Sigmoid colon (tissue), 4 donors: ENCODE measurements at regions not wholly inside any gene's neighbourhood (a gene's known extent, or its start where the extent isn't known, plus 50 kb on each side); places are given as distances from the start of the nearest gene placed in this dataset.

Experiments used
- EP300 ChIP-seq, 4 donors: sonication (generic); formaldehyde crosslinking; IDR thresholded peaks; one replicate each; pipeline ENCODE4 v1.6.1; 2017; ENCODE audit warnings: antibody characterized with exemption in 4 of 4
- POLR2A ChIP-seq, 2 donors: fragments of 450-650 bp; IDR thresholded peaks; one replicate each; pipeline ENCODE4 v1.6.1; 2016; ENCODE audit warnings: antibody characterized with exemption in 2 of 2, mild to moderate bottlenecking in 2 of 2, moderate library complexity in 2 of 2
- POLR2AphosphoS5 ChIP-seq, 4 donors: sonication (generic); formaldehyde crosslinking; IDR thresholded peaks; one replicate each; pipeline ENCODE4 v1.6.1; 2017; ENCODE audit warnings: antibody characterized with exemption in 4 of 4
- TF ChIP-seq, protein P1 (sequence below), 4 experiments: fragments of 450-650 bp in 3 of 4; fragments of 200-600 bp in 1 of 4; IDR thresholded peaks; one replicate each; pipeline ENCODE4 v1.5.1; 2016 to 2019; ENCODE audit warnings: antibody characterized with exemption in 4 of 4, mild to moderate bottlenecking in 3 of 4, moderate library complexity in 2 of 4

GRCh38 chr1:87194856-87195255 lies 133.8 kb upstream of the LMO4 start:
- TF ChIP-seq EP300 (IDR thresholded peaks at IDR 0.05) (no peak), POLR2A (IDR thresholded peaks at IDR 0.05) (no peak), POLR2AphosphoS5 (IDR thresholded peaks at IDR 0.05) (no peak)
- TF ChIP-seq, protein P1, sequence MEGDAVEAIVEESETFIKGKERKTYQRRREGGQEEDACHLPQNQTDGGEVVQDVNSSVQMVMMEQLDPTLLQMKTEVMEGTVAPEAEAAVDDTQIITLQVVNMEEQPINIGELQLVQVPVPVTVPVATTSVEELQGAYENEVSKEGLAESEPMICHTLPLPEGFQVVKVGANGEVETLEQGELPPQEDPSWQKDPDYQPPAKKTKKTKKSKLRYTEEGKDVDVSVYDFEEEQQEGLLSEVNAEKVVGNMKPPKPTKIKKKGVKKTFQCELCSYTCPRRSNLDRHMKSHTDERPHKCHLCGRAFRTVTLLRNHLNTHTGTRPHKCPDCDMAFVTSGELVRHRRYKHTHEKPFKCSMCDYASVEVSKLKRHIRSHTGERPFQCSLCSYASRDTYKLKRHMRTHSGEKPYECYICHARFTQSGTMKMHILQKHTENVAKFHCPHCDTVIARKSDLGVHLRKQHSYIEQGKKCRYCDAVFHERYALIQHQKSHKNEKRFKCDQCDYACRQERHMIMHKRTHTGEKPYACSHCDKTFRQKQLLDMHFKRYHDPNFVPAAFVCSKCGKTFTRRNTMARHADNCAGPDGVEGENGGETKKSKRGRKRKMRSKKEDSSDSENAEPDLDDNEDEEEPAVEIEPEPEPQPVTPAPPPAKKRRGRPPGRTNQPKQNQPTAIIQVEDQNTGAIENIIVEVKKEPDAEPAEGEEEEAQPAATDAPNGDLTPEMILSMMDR (IDR thresholded peaks at IDR 0.05), result no peak
